ENCODE measurements at regions not wholly inside any gene's neighbourhood (a gene's known extent, or its start where the extent isn't known, plus 50 kb on each side); places are given as distances from the start of the nearest gene placed in this dataset.
"Not testable (repeated sequence)": the region's sequence is repeated elsewhere in the genome, so short reads cannot be mapped to it uniquely, and the experiment has no call there.

DNA sequence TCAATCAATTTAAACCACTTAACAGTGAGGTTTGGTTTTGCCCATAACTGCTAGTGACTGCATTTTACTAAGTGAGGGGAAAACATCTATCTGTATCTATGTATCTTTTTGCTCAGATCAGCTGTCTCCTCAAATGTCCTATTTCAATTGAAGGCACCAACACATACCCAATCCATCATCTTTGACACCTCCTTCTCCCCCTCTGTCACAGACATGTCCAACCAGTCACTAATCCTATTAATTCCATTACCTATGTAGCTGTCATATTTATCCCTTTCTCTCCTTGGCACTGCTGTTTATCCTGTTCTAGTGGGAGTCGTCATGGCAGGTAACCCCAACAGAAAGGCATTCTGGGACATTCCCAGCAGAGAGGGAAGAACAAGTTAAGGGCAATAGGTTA is 975.2 kb upstream of the AUTS2 start:
- no peak for DNase-seq (ENCODE audit: low spot score)

DNA sequence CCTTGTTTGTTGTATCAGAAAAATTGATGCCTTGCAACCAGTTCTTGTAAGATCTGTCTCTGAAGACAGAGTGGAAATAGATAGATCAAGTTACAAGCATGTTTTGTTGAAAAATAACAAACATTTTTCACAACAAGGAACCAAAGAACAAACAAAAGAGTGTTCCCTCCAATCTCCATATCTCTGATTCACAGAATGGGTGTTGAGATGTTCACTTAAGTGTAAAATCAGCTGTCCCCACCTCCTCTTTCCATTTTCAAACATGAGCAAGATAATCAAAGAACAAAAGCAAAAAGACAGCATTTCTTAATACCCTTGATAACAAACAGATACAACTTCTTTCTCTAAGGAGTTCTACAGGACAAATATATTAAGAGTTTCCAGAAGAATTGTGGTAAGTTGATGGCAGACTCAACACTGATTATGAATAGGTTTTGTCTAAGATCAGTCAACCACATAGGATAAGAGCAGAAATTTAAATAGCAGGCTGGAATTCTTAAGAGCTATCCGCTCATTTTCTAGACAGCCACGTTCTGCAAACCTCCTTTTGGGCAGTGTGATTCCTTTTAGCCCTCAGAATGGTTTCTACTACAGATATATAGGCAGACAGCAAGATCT is 970.9 kb upstream of the AUTS2 start:
- no peak for DNase-seq (ENCODE audit: low spot score)

DNA sequence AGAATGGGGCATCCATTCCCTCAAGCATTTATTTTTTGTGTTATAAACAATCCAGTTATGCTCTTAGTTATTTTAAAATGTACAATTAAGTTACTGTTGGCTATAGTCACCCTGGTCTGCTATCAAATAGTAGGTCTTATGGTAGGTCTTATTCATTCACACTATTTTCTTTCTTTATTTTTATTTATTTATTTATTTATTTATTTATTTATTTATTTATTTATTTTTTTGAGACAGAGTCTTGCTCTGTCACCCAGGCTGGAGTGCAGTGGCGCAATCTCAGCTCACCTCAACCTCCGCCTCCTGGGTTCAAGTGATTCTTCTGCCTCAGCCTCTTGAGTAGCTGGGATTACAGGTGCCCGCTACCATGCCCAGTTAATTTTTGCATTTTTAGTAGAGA is 967.4 kb upstream of the AUTS2 start:
- DNase-seq (ENCODE audit: low spot score): not testable (repeated sequence)

DNA sequence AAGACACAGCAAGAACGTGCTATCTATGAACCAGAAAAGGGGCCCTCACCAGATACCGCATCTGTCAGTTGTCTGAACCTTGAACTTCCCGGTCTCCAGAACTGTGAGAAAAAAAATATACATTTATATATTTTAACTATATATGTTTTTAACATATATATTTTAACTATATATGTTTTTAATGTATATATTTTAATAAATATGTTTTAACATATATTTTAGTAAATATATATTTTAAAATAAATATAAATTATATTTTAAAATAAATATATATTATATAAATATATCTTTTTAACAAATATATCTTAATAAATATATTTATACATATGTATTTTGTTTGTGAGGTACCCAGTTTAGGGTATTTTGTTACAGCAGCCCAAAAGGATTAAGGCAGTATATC is 958.2 kb upstream of the AUTS2 start:
- DNase-seq (ENCODE audit: low spot score): no peak

DNA sequence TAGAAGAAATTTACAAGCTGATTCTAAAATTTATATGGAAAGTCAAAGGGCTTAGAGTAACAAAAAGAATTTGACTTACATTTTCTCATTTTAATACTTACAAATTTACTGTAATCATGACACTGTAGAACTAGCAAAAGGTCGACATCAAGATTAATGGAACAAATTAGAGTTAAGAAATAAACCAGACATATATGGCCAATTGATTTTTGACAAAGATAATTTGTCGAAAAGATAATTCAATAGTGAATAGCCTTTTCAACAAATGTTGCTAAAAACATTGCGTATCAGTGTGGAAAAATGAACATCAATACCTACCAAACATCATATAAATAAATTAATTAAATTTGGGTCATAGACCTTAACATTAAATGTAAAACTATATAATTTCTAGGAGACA is 955.5 kb upstream of the AUTS2 start:
- no peak for DNase-seq (ENCODE audit: low spot score)

DNA sequence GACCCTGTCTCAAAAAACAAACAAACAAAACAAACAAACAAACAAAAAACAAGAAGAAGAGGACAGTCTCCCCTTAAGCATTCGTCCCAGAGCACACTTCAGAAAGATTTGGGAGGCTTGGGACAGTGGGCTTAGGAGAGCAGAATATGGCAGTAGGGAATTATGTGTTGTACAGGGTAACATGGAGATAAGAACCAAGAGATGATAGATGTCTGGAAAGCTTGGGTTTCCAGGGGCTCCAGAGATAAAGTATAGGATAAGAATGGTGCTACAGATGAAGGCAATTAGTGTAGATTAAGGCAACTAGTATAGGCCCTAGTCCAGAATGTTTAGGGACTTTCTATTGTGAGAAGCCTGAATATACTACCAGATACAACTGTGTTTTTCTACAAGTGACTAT is 934.9 kb upstream of the AUTS2 start:
- DNase-seq (ENCODE audit: low spot score): no peak

DNA sequence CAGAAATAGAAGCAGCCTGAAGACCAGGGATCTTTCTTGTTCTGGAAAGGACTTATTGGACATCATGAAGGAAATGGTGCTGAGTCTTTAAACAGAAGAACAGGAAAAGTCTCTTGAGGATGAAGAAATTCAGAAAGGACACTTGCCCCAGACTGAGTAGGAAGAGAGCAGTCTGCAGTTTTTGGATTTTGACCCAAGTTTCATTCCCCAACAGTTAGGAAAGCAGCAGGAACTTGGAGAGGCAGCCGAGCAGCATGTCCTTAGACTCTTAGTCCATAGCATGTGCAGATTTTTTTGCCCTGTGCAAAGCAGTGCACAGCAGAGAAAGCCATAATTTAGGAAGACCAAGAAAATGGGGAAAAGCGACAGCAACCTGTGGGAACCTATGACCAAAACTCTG is 927.2 kb upstream of the AUTS2 start:
- no peak for DNase-seq (ENCODE audit: low spot score)

DNA sequence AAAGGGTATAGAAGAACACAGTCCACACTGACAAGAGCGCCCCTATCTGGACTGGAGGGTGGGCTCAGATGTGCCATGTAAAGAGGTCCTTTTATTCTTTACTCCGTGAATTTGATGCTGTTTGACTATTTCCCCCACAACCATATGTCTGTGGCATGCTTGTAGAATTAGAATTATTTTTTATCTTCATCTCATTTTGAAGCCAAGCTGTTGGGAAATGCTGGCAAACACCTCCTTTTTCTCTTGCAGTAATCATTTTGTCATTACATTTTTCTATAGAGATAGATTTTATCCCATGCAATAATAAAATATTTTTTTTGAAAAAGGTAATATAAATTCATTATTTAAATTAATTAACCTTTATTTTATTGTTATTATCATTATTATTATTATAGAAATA is 926.6 kb upstream of the AUTS2 start:
- no peak for DNase-seq (ENCODE audit: low spot score)

DNA sequence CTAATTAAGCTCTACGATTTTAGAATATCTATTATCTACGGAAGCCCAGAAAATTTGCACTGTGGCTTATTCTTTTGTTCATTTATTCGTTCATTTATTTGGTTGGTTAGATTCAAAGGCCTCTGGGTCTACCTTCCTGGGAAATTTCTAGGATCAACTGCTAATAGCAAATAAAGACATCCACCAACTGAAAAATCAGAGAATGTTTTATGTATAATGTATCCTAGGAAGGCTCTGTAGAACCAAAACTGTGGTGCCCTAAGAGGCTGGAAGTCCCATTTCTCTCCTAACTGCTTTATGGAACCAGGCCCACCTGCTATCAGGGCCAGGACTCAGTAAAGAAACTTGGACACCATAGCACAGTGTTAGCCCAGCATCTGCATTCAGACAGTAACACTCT is 923.4 kb upstream of the AUTS2 start:
- no peak for DNase-seq (ENCODE audit: low spot score)

DNA sequence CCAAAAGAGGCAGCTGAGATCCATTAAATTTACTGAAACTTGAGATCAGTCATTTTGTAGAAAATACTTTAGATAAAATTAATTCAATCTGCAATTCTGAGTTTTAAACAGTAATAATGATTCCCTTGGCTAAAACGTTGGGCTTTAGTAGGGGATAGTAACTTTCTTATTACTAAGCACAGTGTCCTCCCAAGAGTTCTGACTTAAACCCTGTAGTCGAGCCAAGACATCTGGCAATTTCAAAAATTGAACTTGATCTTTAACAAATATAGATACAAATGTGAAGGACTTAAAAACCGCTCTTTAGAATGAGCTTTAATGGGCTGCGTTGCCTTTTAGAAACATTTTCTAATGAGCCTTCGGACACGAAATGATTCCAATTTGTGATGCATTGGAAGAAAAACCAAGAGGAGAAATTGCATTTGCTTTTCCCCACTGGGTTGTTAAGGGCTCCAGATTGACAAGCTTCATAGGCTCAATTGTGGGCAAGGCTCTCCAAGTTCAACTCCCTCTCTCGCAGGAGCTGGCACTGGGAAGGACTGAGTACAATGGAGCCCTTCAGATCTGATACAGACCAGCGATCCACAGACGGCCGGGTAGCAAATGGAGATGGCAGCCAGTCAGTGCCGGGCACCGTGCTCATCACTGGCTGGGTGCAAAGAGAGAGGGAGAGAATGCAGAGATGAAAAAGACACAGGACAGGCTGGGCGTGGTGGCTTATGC is 921.3 kb upstream of the AUTS2 start:
- DNase-seq (ENCODE audit: low spot score): peak; percentile 15

DNA sequence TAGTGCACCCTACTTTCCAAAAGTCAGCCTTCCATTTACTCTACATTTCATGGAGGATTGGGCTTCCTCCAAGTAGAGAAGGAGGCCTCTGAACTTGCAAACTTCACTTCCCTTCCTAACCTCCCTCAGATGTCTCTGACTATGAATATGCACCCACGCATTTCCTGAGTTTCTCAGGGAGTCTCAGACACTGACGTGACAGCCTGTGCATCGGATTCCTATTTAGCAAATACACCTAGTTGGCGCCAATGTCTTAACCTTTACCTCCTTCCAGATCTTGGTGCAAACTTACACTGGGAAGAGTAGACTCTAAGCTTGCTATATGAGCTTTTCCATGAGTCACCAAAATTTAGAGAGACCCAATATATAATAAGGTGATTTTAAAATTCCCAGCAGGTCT is 920.1 kb upstream of the AUTS2 start:
- DNase-seq (ENCODE audit: low spot score): no peak

DNA sequence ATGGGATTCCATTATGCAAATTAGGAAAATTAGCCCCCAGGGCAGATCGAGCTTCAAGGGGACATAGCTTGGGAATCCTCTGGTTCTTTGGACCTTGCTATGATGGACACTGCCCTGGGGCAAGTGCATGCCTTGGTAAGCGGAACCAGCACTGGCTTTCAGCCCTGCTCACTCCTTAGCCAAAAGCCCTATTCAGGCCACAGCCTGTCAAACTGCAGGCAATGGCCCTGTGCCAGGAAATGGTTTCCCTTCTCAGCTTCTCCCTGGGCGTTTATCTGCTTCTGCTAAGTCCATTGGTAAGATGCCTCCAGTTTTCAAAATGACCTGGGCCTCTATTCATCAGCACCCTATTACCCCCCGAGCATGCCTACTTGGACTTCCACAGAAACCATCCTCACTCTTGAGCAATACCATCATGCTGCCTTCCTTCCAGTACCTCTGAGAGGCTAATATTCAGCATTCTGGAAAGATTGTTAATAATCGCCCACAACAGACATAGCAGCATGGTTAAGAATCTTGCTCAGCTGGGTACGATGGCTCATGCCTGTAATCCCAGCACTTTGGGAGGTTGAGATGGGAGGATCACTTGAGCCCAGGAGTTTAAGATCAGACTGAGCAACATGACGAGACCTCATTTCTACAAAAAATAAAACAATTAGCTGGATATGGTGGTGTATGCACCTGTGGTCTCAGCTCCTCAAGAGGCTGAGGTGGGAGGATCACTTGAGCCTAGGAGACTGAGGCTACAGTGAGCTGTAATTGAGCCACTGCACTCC is 918.6 kb upstream of the AUTS2 start:
- no peak for DNase-seq (ENCODE audit: low spot score)

DNA sequence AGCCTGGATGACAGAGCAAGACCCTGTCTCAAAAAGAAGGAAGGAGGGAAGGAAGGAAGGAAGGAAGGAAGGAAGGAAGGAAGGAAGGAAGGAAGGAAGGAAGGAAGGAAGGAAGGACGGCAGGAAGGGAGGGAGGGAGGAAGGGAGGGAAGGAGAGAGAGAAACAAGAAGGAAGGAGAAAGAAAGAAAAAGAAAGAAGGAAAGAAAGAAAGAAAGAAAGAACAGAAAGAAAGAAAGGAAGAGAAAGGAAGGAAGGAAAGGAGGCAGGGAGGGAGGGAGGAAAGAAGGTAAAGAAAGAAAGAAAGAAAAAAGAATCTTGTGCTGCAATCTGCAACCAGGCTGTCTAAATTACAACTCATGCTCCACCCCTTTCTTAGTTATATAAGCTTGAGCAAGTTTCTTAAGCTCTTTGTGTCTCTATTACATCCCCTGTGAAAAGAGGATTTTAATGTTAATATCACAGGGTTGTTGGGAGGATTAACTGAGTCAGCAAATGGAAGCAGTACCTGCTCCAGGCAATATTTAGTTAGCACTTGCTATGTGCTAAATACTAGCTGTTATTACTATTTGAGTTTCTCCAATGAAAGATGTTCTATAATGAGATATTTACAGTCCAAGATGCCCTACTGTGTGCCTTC is 917.9 kb upstream of the AUTS2 start:
- DNase-seq (ENCODE audit: low spot score): no peak

DNA sequence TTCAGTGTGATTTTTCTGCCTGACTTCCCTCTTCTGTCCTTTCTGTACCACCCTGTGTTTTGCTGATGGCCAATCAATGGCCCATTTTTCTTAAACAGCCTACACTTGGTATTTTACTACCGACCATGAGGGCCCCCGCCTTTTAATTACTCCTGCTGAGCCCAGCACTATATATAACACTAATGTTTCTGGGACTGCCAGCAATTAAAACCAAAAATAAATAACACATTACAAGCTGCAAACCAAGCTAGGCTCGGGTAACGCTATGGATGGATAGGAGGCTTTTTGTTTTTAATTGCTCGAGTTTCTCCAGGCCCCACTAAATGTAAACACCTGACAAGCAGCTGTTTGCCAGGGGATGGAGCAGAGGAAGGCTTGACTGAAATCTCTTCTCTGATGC is 915.4 kb upstream of the AUTS2 start:
- DNase-seq (ENCODE audit: low spot score): no peak

DNA sequence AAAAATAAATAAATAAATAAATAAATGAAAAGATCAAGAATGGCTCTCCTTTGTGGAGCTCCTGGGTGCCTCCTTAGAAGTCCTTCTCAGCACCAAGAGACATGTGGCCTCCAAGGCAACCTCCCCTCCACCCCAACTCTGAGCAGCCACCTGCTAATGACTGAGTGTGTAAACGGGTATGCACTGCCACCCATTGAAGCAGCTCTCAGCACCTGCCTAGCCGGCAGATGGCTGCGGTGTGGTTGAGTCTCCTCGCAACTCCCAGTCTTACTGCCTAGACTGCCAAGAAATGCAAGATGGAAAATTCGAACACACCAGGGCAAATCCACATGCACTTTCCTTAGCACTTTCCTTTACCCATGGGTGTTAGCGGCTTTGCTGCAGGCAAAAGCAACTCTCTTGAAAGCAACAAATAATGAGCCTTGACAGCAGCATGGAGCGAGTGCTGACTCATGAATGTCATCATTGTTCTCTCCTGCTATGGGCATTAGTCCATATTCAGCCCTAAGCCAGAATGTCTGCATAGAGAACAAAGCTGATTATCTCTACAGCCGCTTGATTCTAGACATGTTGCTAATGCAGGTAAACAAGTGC is 913.9 kb upstream of the AUTS2 start:
- no peak for DNase-seq (ENCODE audit: low spot score)

DNA sequence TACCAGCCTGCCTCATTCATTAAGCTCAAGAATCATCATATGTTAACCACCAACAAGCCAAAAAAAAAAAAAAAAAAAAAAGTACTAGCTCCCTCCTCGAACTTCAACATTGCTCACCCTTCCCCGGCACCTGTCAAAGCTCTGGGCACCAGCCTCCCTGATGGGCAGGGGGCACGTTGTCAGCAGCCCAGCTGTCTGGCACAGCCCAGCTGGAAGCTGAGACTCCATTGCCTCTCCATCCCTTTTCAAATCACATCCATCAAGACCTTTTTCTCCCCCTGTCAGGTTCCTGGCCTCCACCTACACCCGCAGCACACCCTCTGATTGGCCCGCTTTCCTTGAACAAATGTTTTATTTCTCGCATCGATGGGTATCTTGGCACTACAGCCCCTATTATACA is 913.3 kb upstream of the AUTS2 start:
- DNase-seq (ENCODE audit: low spot score): no peak

DNA sequence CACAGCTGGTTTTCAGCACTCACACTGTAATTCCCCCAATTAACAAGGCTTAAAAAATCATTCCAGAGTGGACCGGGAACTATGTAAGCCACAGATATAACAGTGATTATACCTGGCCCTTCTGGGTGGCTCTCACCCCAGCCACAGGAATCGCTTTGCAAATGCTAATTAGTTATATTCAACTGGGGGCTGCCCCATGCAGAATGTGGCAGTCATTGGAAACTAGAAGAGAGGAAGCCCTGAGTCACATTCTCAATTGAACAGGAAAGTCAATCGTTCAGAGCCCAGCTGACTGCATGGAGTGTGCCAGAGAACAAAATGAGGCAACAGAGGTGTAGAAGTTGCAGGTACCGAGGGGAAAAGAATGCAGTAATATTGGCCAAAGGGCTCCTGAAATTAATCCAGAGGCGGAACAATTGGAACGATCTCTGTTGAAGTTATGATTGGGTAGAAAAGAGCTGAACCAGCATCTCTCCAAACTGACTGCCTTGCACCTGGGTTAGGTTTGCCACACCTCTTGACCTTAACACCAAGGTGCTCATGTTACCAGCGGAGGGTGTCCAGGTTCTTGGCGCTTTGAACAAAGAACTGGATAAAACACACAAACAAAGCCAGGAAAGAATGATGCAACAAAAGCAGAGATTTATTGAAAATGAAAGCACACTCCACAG is 909.7 kb upstream of the AUTS2 start:
- no peak for DNase-seq (ENCODE audit: low spot score)

DNA sequence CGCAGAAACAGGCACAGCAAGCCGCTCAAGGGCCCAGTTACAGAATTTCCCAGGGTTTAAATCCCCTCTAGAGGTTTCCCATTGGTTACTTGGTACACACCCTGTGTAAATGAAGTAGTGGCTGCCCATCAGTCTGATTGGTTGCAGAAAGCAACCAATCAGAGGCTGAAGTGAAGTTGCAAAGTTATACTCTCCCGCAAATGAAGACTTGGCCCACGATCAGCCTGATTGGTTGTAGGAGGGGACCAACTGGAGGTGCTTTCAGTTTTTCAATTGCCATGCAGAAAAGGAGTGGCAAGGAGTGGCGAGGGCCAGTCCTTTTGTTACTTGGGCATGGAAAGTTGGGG is 909.2 kb upstream of the AUTS2 start:
- no peak for DNase-seq (ENCODE audit: low spot score)

DNA sequence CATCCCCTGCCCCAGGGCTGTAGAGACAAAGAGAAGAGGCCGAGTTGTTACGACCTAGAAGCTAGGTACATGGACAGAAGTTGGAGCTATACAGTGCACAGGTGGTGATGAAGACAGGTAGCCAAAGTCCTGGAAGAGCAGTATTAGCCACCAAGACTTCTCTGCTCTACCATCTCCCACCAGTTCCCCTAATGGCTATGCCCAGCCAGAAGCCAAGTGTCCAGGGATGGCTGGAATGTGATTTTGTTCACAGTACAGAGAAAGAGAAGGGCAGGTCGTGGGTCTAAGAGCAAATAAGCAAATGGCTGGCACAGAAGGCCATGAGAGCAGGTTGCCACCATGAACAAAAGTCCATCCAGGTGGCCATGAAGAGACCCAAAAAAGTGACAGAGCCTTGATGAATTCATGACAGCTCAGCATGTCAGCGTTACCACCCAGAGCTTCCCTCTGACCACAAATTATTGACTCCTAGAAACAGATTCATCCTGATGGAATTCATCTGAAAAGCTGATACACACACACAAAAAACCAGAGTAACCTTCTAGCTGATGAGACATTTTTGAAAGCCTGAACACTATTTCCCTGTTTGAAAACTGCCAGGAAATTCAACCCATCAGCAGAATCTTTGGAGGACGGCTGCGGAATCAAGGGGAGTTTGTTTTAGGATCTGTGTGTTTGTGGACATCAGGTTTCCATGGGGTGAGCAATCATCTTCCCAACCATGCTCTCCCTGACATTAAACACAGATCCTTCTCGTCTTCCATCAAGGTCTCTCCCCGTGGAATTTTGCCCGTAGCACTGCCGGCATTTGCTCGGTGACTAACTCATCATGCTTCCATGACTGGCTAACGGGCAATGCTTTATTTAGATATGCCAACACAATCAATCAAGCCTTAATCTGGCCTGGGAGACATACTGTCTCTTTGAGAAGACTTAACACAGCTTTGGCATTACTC is 906.7 kb upstream of the AUTS2 start:
- no peak for DNase-seq (ENCODE audit: low spot score)

DNA sequence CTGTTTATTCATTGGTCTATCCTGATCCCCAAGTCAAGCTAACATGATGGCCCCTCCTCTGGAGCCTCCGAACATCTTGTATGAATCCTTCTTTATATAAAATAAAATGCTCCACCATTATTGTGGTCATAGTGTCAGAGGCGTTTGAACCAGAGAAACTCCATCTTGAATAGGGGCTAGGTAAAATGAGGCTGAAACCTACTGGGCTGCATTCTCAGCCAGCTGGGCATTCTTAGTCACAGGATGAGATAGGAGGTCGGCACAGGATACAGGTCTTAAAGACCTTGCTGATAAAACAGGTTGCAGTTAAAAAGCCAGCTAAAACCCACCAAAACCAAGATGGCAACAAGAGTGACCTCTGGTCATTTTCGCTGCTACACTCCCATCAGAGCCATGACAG is 905.8 kb upstream of the AUTS2 start:
- no peak for DNase-seq (ENCODE audit: low spot score)

DNA sequence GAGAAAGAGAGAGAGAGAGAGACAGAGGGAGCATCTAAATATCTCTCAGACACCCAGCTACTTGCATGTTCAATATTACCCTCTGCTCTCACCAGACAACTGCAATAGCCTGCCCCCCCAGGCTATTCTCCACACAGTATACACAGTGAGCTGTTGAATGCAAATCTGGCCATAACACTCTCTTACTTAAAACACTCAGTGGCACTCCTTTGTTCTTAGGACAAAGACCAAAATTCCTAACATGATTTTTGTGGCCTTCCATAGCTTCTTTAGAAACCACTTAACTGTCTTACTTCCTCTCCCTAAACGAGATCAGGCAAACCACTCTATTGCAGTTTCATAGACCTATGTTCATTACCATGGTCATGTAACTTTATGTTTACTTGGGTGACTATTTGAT is 903.6 kb upstream of the AUTS2 start:
- DNase-seq (ENCODE audit: low spot score): no peak

Data from umbilical cord (tissue), 1 donor.